ENCODE measurements at regions not wholly inside any gene's neighbourhood (a gene's known extent, or its start where the extent isn't known, plus 50 kb on each side); places are given as distances from the start of the nearest gene placed in this dataset.

DNA sequence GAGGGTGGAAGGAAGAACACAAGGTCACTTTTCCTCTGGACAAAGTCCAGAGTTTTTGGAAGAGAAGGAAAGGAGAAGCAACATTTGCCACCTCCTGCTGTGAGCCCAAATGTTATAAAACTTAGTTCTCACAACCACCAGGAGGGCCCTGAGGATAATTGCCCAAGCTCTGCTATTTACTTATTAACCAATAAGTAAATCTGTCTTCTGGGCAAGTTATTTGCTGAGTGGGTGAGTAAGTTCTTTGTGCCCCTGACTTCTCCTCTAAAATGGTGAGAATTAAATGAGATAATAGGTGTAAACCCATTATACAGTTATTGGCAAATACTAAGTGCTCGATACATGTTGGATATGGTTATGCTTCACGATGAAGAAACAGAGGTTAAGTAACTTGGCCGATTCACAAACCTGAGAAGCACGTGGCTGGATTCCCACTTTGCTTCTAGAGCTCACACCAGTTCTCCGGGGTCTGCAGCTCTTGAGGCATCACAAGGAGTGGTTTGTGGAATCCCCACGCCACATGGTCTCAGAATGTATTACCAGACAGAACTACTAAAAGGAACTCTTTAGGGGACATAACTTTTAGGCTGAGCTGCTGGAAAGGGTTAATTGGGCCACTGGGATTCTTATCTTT, 164.1 kb downstream of the MYCN start:
- TF ChIP-seq, protein P1, sequence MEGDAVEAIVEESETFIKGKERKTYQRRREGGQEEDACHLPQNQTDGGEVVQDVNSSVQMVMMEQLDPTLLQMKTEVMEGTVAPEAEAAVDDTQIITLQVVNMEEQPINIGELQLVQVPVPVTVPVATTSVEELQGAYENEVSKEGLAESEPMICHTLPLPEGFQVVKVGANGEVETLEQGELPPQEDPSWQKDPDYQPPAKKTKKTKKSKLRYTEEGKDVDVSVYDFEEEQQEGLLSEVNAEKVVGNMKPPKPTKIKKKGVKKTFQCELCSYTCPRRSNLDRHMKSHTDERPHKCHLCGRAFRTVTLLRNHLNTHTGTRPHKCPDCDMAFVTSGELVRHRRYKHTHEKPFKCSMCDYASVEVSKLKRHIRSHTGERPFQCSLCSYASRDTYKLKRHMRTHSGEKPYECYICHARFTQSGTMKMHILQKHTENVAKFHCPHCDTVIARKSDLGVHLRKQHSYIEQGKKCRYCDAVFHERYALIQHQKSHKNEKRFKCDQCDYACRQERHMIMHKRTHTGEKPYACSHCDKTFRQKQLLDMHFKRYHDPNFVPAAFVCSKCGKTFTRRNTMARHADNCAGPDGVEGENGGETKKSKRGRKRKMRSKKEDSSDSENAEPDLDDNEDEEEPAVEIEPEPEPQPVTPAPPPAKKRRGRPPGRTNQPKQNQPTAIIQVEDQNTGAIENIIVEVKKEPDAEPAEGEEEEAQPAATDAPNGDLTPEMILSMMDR (IDR thresholded peaks at IDR 0.05), result no peak
- TF ChIP-seq POLR2A (IDR thresholded peaks at IDR 0.05), result no peak
